HG02884 (cell line): ENCODE measurements at regions not wholly inside any gene's neighbourhood (a gene's known extent, or its start where the extent isn't known, plus 50 kb on each side); places are given as distances from the start of the nearest gene placed in this dataset.

ENCODE experiments used
- ATAC-seq: cut with Tn5 transposase; IDR thresholded peaks from one replicate; pipeline ENCODE4 v1.9.1; 2021; ENCODE audit warnings: mild to moderate bottlenecking, moderate library complexity; ENCODE audit not compliant: unreplicated experiment

DNA sequence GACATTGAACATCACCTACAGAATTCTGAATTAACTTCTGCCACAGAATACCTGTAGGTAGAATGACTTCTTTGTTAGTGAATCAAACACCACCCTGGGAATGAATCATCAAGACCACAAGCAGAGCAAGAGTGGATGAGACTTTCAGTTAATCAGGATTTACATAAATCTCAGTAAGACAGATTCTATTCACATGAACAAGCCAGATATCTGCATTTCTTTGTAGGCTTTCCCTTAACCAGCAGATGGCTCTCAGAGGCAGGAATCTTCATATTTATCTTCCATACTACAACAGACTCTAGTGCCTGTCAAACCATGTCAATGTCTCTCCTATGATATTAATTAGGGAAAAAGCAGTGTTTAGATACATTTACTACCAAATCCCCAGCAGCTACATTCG, 412.1 kb downstream of the KLF12 start:
- ATAC-seq, result peak; percentile 97

DNA sequence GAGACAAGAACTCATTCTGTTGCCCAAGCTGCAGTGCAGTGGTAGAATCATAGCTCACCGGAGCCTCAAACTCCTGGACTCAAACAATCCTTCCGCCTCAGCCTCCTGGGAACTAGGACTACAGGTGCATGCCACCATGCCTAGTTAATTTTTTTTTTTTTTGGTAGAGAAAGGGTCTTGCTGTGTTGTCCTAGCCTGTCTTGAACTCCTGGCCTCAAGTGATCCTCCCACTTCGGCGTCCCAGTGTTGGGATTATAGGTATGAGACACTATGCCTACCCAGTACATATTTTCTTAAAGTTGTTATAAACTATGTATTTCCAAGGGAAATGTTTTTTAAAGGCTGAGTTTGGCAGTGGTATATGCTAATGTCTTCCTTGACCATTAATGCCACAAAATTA, 412.6 kb downstream of the KLF12 start:
- ATAC-seq, result no peak

DNA sequence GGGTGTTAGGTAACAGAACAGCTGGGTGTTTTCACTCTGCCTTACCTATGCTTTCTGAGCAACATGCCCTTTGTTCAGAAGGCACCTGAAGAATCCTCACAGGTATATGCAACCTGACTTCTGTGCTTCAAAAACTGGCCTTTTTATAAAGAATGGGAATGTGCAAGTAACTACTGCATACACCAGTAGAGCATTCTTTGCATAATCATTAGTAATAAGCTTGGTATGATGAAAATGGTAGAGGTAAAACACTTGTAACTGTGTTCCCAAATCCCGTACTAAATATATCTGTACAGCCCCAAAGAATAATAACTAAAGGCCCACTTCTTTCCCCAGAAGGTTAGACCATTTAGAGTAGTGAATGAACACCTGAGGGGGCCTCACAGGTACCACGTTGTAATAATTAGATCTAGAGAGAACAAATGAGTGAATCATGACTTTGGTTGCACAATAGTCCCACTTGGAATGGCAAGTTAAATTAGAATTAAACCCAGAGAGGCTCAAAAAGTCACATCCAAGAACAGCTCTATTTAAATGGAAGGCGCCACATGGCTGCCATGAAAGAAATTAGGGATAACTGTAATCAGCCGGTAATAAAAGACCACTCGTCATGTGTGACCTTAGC, 413.9 kb downstream of the KLF12 start:
- ATAC-seq, result no peak

DNA sequence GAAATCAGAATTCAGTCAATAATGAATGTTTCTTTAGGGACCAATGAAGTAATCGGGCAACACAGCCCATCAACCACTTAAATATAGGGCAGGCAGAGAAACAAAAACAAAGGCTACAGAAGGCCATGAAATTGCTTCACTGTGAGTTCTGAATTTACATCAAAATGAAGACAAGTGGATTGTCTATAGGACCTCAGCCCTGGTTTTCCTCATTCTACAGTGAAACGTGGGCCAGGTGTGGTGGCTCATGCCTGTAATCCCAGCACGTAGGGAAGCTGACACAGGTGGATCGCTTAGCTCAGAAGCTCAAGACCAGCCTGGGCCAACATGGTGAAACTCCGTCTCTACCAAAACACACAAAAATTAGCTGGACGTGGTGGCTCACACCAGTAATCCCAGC, 416.0 kb downstream of the KLF12 start:
- ATAC-seq, result no peak

DNA sequence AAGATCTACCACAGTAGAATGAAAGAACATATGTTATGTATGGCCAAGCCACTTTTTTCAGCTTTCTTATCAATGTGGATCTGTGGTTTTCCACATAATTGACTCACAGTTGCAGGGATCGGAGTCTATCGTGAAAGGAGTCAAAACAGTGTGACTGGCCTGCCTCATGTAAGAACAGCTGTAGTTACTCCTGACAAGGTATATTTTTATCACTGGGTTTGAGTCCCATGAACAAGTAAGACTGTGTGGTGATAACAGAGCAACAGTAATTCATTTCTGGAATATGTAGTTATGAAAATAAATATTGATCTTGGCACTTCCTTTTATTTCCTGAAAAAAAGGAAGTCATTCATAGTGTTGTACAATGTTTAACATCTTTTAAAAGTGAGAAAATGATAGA, 416.6 kb downstream of the KLF12 start:
- no peak for ATAC-seq

DNA sequence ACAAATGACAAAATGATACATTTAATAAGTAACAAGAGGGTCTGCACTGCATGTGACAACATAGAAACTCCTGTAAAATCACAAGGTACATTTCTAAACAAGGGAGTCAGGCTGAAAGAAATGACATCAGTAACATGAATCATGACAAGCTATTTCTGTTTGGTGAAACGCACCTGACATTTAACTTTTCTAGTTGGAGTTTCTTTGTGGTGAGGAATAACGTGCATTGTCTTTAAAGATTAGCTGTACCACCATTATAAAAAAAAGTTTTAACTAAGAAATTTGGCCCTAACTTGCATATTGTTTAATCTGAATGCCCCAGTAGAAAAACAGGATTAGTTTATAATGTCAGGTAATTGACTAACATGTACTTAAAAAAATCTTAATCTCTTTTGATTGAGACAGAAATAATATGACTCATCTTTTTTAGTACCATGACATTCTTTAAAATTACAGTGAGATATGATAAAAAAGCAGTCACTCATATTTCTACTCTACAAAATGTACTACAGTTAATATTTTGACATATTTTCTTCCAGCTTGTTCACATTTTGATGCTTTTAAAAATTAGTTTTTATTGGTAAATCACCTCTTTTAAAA, 418.2 kb downstream of the KLF12 start:
- ATAC-seq, result peak; percentile 63

DNA sequence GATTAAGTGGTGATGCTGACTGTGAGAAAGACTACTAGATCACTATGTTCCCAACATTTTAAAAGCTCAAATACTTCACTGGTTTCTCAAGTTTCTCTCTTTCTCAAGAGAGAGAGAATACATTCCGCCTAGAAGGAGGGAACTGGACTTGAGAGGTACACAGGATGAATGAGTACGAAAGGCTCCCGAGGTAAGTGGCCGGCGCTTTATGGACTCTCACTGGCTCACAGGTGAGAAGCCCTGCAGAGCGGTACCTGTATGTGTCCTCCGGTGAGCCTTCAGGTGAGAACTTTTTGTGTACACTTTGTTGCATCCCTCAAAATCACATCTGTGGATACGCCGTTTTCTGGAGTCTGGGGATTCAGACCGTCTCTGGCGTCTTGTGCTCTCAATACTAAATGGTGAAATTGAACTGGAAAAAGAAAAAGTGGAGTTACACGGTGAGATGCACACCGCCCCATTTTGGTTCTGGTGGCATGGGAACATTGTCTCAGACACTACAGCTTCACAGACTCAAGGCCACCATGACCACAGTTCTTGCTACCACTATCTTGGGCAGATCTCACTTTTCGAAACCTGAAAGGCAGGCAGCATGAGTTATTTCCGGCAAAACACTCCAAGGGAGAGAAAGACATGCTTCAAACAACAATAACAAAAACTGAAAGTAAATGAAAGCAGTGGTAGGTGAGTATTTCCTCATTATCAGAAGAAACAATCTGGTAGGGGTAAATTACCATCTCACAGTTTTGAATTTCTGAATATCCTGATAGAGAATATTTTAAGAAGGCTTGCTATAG, 418.9 kb downstream of the KLF12 start:
- ATAC-seq, result peak; percentile 85

DNA sequence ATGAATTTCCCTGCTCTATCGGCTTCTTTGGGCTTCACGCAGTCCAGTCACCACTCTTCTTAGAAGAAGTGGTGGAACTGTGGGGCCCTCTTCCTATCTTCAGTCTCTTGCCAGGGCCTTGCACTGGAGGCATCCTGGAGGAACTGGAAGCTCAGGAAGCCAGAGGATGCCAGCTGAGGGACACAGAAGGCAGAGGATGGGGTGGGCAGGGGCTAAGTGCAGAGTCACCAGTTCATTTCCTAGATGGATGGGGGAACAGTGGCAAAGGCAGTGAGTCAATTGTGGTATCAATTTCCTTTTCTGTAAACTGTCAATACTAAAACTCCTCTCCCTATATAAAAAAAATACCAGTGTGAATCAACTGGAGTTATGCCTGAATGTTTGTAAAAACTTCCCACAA, 419.7 kb downstream of the KLF12 start:
- no peak for ATAC-seq

DNA sequence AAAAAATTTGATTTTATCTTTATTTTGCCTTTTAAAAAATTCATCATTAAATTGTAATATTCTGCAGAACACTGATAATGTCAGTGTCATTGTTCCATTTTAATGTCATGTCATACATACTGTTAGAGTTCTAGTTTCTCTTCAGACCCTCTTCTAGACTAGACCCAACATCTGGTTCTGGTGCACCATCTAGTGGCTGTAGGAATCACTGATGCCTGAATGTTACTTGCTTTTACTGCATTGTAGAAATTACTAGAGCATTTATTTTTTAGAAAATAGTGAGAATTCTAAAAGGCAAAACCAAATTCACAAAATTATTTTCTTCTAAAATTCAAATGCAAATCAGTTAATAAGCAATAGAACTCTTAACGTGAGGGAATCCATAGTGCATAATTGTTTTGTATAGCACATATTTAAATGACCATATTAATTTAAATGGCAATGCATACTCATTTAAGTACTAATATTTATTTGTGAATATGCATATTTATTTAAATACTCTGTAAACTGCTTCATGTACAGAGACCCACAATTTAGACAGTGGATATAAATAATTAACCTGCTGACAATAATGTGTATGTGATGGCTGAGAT, 425.7 kb downstream of the KLF12 start:
- peak; percentile 89 for ATAC-seq

DNA sequence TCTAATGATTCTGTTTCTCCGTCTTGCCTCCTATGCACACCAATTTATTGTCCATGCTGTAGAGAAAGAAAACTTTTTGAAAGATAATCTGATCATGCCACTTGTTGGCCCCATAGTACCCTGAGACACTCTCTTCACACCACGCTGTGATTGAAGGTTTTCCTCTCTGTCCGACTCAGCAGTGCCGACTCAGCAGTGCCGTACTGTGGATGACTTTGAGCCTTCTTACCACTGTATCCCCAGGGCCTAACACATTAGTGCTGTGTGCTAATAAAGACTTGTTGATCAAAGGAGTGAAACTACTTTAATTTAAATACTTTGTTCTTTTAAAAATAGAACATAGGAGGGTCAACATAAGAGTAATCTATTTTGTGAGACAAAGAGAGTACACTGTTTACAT, 429.6 kb downstream of the KLF12 start:
- ATAC-seq, result no peak

DNA sequence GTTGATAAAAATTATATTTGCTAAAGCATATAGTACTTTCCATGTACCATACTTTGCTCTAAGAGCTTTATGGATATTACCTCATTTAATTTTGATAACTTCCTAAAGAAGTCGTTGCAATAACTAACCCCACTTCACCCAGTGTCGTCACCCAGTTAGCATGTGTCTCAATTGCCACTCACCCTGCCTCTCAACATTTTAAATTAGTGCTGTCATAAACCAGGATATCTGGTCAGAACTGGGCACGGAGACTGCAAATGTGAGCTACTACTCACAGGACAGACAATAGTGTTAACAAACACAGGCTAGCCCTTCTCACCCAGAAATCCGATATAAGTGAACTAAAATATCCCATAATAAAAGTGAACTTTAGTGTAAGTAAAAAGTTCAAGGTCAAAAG, 430.6 kb downstream of the KLF12 start:
- no peak for ATAC-seq

DNA sequence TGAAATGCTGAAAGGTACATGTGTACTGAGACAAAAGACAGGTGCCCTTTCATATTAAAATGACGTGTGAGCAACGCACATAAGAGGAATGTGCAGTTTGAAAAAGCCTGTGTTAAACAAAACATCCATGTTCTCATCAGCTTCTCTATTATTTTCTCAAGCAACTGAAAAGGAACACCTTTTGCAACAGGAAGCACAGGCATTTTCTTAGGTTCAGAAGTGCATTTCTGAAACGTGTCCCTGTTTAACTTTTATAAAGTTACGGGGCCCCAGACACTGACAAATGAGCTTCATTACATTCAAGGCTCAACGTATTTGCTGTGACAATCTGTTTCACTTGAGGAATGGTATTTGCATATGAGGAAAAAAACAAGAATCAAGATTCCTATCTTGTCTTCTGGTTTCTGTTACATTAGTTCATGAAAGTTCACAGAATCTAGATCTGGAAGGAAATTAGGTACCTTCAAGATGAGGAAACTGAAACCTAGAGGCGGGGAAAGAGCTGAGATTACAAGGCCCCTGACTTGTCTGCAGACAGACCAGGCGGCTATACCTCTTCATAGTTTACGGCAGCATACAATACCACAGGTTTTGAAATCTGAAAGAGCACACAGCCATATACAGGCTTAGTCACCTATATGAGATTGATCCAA, 431.7 kb downstream of the KLF12 start:
- peak; percentile 84 for ATAC-seq

DNA sequence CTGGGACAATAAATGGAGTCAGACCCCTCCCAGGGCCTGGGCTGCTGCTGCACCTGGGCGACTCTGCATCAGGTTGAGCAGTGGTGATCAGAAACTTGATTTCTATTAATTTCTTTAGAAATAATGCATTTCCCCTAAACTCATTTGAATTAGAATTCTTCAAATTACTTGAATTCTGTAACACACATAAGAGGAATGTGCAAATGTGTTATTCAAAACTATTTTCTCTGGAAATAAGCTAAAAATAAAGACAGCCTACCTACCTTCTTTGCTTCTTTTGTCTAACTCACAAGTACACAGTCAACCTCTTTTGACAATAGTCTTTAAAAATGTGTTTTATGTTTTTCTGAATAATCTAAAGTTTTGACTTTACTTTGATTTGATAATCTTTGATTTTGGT, 433.0 kb downstream of the KLF12 start:
- no peak for ATAC-seq

DNA sequence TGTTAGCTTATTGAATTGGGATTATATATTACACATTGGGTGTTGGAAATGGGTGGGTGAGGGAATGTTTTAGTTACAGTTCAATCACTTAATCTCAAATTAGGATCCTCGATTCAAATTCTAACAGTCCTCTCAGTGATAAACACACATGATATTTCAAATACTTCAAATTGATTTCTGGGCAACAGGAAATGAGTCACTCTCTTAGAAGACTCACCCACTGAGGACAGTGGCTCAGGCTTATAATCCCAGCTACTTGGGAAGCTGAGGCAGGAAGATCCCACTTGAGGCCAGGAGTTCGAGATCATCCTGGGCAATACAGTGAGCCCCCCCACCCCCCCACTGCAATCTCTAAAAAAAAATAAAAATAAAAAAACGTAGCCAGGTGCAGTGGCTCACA, 435.3 kb downstream of the KLF12 start:
- no peak for ATAC-seq

DNA sequence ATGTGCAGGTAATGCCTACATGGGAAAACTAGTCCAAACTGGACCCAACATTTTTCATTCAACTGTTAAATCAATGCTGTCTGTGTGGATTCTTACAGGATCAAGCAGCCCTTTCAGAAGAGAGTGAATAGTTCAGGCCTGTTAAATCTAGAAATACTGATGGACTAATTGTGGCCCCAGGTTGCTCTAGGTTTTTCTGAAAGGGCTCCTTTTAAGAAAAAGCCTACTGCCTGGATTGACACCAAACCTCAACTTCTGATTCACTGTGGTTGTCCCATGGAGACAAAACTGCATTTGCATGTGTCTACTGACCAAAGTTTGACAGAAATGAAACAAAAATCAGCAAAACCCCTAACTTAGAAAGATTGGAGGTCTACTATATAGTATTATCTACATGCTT, 437.0 kb downstream of the KLF12 start:
- no peak for ATAC-seq

DNA sequence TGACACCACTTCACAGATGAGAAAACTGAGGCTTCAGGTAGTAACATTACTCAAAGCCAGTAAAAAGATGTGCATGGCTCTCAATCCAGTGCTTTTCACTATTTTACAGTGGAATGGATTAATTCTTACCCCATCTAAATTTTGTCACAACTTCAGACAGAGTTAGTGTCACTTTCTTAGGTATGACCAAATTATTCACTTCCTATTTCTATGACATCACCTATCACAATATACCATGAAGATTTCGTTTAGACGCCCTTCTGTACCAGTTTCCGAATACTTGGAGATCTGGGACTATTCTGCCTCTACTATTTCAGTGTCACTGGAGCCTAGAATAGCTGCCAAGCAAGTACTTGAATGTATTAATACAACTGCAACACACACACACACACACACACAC, 437.5 kb downstream of the KLF12 start:
- ATAC-seq, result no peak

DNA sequence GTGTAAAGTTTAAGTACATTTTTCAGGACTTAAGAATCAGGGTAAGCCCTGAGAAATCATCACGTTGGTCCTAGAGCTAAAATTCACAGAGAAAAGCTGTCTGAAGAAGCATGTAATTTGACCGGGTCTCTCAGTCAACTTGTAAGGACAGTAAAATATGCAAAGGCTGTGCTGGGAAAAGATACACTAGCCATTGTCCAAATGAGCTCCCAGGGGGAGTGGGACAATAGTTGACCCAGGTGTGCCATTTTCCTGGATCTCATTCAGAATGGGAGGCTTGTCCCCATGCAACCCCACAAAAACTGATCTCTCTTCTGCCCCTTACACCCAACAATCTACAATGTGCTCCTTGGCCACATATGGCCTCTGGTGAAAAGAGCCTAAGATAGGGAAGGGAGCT, 437.9 kb downstream of the KLF12 start:
- ATAC-seq, result no peak

DNA sequence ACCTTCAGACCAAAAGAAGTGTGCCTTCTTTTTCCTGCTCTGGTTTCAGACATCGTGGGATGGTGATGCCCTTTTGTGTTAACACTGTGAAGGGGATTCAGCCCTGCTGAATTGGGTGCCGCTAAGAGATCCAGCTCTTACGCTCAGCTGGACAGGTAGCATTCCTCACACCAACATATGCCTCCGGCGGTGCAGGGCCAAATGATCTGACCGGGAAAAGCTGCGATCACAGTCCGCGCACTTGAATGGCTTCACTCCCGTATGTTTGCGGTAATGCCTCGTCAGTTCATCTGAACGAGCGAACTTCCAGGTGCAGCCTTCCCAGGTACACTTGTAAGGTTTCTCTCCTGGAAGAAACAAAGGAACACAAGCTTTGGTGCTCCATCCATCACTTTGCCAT, 438.9 kb downstream of the KLF12 start:
- ATAC-seq, result no peak

DNA sequence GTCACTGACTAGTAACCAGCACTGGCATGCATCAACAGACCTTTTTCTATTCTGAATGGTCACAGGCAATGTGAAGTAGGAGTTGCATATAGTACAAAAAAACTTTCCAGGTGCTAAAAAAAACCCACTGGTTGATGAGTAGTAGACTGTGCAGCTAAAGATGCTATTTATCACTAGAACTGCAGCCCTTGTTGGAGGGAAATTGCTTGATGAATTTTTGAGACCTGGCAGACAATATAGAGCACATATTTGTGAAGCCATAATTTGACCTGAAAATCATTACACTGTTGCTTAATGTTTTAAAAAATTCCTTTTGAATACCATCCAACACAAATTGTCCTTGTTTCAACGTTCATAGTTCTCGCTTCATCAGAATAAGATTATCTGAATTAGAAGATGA, 441.0 kb downstream of the KLF12 start:
- no peak for ATAC-seq

DNA sequence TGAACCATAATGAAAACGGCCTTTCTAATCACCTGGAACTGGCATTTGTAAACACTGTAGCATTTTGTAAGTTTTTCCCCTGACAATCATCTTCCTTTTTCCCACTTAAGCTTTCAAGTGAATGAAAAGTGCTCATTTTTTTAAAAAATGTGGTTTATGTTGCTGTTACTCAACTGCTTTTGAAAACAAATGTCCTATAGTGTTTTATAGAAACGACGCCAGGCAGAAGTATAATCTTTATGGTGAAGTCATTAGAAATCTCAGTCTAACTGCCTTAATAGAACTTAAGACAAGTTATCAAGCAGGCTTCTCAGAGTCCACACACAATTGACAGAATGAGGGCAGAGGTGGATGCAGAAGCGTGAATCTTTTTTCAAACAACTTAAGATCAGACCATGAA, 442.3 kb downstream of the KLF12 start:
- no peak for ATAC-seq

DNA sequence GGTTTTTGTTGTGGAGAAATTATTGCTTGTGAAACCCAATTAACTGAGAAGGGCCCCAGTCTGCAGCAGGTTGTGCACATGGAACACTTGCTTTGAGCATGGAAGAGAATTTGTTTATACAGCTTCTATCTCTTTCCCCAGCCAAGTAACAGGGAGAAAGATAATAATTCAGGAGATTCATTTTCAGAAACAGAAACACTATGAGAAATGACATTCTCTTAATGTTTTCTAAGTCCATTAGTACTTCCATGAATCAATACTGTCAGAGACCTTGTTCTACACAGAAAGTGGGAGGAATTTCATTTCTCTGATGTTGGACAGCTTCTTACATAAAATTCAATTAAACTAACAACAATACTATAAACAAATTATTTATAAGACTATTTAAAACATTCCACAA, 446.3 kb downstream of the KLF12 start:
- ATAC-seq, result no peak

DNA sequence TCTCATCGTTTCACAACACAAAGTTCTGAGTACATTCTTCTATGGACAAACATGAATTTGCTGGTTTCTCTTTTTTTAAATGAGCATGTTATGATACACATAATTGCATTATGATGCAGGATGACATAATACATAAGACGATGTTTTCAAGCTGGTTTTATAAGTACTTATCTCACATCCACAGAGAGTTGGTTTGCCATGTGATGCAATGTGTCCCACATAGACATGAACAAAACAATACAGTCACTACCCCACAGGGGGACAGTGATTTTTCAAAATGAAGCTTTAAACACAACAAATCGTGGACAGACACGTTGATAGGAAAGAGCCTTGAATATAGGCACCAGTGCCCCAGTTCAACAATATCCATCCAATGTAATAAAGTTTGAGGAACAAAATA, 447.1 kb downstream of the KLF12 start:
- ATAC-seq, result no peak
